Right hindlimb (tissue), 1 donor: ENCODE measurements at regions not wholly inside any gene's neighbourhood (a gene's known extent, or its start where the extent isn't known, plus 50 kb on each side); places are given as distances from the start of the nearest gene placed in this dataset.
"Not testable (repeated sequence)": the region's sequence is repeated elsewhere in the genome, so short reads cannot be mapped to it uniquely, and the experiment has no call there.

Experiments
- DNase-seq: peaks from one replicate; pipeline ENCODE4 v3.0.0-alpha.2; 2018

DNA sequence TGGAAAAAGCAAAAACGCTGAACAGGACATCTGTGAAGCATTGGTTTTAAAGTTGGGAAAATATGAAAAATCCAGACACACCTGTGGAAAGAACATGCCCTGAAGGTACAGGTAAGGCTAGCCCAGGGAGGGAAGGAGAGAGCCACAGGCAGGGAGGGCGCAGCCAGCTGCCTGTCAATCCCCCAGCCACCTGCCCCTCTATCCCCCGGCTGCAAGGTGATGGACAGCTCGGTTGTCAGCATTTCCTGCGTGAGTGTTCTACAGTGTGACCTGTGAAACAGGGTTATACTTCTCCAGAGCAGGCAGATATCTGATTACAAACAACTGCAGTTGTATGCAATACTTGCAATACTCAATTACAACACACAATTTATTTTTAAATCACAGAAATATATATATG, 358.1 kb downstream of the SMOC2 start:
- no peak for DNase-seq

GRCh38 chr6:168796106-168796505, 355.1 kb downstream of the SMOC2 start:
- DNase-seq = no peak

DNA sequence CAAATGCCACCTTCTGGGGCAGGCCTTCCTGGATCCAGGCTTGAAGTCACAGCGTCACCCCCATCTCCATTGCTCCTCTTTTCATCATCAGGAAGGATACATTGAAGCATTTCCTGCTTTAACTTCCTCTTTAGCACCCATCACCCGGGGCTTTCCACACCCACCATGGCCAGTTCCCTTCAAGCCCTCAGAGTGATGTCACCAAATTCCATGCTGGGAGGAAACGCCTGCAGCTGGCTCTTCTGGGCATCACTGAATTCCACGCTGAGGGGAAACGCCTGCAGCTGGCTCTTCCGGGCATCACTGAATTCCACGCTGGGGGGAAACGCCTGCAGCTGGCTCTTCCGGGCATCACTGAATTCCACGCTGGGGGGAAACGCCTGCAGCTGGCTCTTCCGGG, 354.6 kb downstream of the SMOC2 start:
- not testable (repeated sequence) for DNase-seq

- DNase-seq = no peak
These were observed 353.5 kb downstream of the SMOC2 start for GRCh38 chr6:168794491-168794890.

- no peak for DNase-seq
These were observed 352.7 kb downstream of the SMOC2 start for GRCh38 chr6:168793649-168794048.

DNA sequence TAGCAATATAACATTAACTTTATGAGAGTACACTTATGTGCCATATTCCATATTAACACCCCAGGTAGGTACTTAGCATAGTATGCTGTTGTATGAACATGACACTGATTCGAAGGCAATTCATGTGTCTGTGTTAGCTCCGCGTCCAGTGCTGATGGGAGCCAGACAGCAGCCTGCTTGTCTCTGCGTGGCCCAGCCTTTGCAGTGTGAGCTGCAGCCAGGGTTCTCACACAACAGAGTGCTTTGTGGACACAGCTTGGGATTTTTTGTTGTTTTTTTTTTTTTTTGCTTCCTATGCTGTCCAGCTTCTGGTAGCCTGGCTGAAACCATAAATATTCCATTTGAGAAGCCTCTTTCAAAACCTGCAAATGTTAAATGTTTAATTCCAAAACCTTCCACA, 350.9 kb downstream of the SMOC2 start:
- no peak for DNase-seq

DNA sequence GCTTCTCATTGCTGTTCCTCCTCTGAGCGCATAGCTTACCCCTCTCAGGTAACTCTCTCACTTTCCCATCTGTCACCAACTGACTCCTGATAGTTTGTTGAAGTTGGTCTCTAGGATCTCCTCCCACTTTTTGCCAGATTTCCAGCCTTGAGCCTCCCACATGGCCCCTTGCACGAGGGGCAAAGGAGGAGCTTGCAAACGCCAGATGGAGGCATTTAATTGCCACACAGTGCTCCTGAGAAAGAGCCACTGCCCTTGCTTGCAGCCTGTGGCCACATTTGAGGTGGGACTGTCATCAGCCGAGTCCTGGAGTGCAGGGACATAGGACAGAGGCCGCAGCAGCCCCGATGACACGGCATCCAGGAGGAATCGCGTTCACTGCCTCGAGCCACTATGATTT, 348.7 kb downstream of the SMOC2 start:
- DNase-seq = no peak

GRCh38 chr6:168785720-168786511, 344.9 kb downstream of the SMOC2 start:
- DNase-seq = no peak

DNA sequence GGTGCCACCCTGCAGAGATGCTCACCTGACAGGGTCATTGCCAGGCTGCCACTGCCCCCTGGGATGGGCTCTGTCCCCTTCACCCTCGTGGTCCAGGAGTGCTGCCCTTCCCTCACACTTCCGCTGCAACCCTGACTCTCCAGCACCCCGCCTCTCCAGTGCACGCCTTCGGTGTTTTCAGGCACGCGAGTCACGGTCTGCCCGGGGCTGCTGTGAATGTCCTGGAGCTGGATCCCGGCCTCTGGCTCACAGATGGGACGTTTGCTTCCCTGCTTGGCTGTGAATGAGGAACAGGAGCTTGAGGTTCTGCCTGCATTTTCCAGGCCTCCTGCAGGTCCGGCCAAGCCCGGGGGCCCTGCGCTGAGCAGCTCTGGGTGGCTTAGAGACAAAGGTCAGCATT, 343.4 kb downstream of the SMOC2 start:
- peak; percentile 37 for DNase-seq

- no peak for DNase-seq
These were observed 342.7 kb downstream of the SMOC2 start for GRCh38 chr6:168783720-168784119.

GRCh38 chr6:168782187-168782751, 341.3 kb downstream of the SMOC2 start:
- peak; percentile 58 for DNase-seq

DNA sequence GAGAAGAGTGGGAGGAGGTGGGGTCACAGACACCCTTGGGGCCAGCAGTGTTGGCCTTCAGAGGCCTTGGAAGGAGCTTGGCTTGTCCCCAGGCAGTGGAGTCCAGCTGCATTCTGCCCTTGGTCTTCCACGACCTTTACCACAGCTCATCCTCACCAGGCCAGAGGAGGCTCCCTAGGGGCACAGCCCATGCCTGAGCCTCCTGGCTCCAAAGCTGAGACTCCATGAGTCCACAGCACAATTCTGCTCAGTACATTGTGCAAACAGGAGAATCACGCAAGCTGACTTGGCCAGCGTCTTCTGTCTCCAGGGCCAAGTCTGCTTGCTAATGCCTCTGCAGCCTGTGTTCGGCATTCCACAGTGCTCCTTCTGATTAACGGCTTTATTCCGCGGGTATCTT, 337.2 kb downstream of the SMOC2 start:
- DNase-seq = peak; percentile 63

GRCh38 chr6:168774381-168774780, 333.4 kb downstream of the SMOC2 start:
- DNase-seq = no peak

DNA sequence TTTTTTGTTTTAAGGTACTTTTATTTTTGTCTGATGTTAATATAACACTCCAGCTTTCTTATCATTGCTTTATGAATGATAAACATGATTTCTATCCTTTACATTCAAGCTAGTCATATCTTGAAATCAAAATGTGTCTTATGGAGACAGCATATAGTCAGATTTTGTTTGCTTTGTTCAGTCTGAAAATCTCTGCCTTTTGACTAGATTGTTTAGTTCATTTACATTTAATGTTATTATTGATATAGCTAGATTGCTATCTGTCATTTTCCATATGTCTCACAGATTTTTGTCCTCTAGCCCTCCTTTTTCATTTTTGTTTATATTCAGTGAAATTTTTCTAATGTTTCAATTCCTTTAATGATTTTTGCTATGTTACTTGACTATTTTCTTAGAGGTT, 332.8 kb downstream of the SMOC2 start:
- DNase-seq = no peak

GRCh38 chr6:168765752-168766151, 324.8 kb downstream of the SMOC2 start:
- DNase-seq = no peak

DNA sequence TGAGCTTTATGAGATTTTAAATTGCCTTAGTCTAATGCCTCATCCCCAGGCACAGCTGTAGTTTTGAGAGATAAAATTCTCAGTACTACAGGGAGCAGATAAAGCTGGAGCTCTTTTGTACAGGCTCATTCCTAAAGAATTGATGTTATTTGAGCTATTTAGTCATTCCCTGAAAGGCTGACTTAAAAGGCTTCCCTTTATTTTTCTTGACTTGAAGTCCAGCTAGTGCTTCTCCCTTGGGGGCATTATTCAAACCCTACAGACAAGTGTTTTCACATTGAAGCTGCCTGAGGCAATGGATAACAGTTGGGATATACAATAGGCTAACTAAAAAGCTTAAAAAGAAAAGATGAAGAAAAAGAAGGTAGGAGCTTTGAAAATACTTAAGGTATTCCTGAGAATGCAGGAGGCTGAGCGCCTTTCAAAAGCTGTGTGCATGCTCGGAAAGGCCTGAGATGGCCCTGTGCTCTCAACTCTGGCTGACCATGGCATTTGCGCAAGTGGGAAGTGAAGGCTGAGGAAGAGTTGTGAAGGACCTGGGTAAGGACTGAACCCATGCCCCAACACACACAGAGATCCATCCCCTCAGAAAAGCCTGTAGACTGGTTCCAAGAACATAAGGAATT, 315.1 kb downstream of the SMOC2 start:
- DNase-seq = no peak

DNA sequence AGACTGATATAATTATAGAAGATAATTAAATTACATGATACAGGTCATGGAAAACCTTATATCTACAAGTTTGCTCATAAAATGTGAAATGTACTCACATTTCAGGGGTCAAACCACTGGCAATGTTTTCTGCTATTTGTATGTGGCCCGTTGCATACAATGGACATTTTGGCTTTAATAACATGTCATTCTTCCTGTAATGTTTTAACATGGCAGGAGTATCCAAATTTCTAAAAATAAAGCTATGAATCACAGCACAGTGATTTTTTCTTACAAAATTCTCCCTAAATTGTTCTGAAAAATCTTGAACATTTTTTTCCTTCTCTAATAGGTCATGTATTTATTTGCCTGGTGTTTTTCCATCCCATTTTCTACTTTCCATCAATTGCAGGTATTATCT, 305.7 kb downstream of the SMOC2 start:
- no peak for DNase-seq

DNA sequence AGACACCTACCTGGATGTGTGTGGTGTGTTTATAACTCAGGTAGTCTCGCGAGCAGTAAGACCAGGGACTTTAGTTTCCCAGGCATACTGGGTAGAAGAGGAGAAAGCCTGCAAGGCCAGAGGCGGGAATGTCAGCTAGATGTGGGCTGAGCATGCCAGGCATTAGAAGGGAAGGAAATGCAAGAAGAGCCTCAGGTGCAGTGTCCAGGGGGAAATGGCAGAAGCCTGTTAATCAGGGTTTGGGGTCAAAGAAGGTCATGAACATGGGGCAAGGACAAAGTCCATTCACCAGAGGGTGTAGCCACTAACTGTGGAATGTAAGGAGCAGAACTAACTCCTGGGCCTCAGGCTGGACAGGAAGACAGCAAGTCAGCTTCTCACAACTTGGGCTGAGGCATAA, 305.0 kb downstream of the SMOC2 start:
- DNase-seq = no peak

DNA sequence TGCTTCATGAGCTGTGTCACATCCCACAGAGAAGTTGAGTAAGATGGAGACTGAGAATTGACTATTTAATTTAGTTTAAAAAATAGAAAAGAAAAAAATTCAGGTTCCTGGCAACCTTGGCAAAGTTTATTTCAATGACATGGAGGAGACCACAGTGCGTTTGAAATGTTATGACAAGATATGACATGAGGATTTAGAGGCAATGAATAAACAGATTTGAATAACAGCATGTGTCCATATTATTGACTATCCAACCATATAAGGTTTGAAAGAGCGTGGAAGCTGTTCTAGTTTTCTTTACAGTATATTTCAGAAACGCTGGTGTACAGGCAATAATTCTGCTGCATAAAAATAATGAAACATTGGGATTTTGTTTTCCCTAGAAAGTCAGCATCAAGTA, 303.9 kb downstream of the SMOC2 start:
- no peak for DNase-seq

DNA sequence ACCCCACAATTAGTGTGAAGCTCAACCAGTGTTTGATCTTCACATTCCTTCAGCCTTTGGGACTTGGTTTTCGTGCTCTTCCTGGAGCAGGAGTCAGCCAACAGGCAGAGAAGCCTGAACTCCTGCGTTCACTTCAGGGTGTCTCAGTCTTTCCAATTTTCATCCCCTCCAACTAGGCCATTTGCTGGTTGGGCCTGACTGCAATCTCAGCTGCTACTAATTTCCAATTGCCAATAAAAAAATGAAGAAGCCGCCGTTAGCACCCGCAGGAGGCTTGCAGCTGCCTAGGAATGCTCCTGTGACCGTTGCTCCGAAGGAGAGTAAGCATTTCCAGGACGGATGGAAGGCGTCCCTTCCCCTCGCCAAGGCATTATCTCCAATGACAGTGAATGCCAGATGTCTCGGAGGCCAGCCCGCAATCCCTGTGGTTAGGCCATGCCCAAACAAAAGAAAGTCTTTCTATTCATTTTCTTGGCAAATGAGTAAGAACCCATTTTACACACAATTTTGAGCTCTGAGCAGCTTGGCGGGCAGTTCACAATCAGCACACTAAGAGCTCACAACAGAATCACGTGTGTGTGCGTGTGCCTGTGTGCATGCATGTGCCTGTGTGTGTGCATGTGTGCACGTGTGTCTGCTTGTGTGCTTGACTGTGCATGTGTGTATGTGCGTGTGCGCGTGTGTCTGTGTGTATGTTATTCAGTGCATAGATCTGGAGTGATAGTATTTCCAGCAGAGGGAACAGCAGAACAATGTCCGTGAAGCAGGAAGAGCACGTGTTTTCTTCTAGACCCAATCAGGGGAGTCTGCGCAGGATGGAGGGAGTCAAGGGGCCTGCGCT, 301.2 kb downstream of the SMOC2 start:
- DNase-seq = no peak

GRCh38 chr6:168741305-168741704, 300.3 kb downstream of the SMOC2 start:
- DNase-seq = no peak

DNA sequence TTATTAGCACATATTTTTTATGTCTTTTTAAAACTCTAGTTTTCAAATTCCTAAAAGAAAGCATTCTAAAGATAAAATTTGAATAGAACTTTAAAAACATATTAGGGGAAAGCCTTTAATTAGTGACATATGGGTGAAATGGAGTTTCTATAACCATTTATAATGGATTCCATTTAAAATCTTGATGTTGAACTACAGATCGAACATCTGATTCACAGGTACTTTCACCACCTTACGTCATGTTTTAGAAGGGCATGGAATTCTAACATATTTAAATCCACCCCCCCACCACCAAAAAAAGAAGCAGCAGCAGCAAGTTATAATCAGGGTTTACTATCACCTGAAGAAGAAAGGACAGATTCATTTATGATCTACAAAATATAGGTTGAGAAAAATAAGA, 298.4 kb downstream of the SMOC2 start:
- no peak for DNase-seq

- DNase-seq = no peak
These were observed 296.5 kb downstream of the SMOC2 start for GRCh38 chr6:168737481-168737880.
